Liver (tissue), 8 donors: ENCODE measurements at regions not wholly inside any gene's neighbourhood (a gene's known extent, or its start where the extent isn't known, plus 50 kb on each side); places are given as distances from the start of the nearest gene placed in this dataset.

Experiments
- DNase-seq: peaks from one replicate; pipeline ENCODE4 v3.0.0-alpha.2; 2017; ENCODE audit warnings: low spot score
- H3K27ac ChIP-seq, 2 donors: one replicate each; pipeline ENCODE4 v1.7.0; 2013; ENCODE audit warnings: inconsistent platforms in 2 of 2, low read length in 2 of 2, control low read depth in 1 of 2, low read depth in 1 of 2, mild to moderate bottlenecking in 1 of 2
- H3K27me3 ChIP-seq, 4 donors: one replicate each; pipeline versions ENCODE4 v1.6.1 to v1.7.0; 2013; ENCODE audit warnings: low read length in 3 of 4, inconsistent platforms in 1 of 4, mild to moderate bottlenecking in 1 of 4, moderate library complexity in 1 of 4; ENCODE audit not compliant: control insufficient read depth in 4 of 4, insufficient read depth in 4 of 4
- H3K36me3 ChIP-seq, 4 donors: one replicate each; pipeline versions ENCODE4 v1.6.1 to v1.7.0; 2013; ENCODE audit warnings: low read length in 3 of 4, mild to moderate bottlenecking in 3 of 4, low read depth in 1 of 4, moderate library complexity in 1 of 4; ENCODE audit not compliant: control insufficient read depth in 4 of 4, insufficient read depth in 3 of 4
- H3K4me1 ChIP-seq, 4 donors: one replicate each; pipeline versions ENCODE4 v1.6.1 to v1.7.0; 2013; ENCODE audit warnings: low read length in 3 of 4, mild to moderate bottlenecking in 3 of 4, moderate library complexity in 1 of 4; ENCODE audit not compliant: control insufficient read depth in 4 of 4, insufficient read depth in 4 of 4
- H3K4me3 ChIP-seq, 3 donors: one replicate each; pipeline versions ENCODE4 v1.6.1 to v1.7.0; 2013; ENCODE audit warnings: low read length in 3 of 3, control low read depth in 1 of 3, low read depth in 1 of 3, mild to moderate bottlenecking in 1 of 3
- H3K9ac ChIP-seq, 2 donors: one replicate each; pipeline ENCODE4 v1.7.0; 2013; ENCODE audit warnings: low read length in 2 of 2, mild to moderate bottlenecking in 2 of 2, moderate library complexity in 2 of 2, control low read depth in 1 of 2, low read depth in 1 of 2
- H3K9me3 ChIP-seq, 4 donors: one replicate each; pipeline versions ENCODE4 v1.6.1 to v1.7.0; 2013; ENCODE audit warnings: low read length in 3 of 4; ENCODE audit not compliant: control insufficient read depth in 4 of 4
- CTCF ChIP-seq: fragments of 150-350 bp; IDR thresholded peaks from 2 replicates; pipeline ENCODE4 v1.5.1; 2017; ENCODE audit warnings: improper control_type of control experiment, low read depth, low read length; ENCODE audit not compliant: missing input control
- FOXA2 ChIP-seq: IDR thresholded peaks from 2 replicates; pipeline ENCODE4 v1.6.1; 2016; ENCODE audit warnings: antibody characterized with exemption
- GABPA ChIP-seq, 2 donors: IDR thresholded peaks in 1 of 2; conservative IDR thresholded peaks in 1 of 2; 2 replicates each; pipeline ENCODE4 v1.6.1; 2016; ENCODE audit warnings: antibody characterized with exemption in 2 of 2, mild to moderate bottlenecking in 1 of 2, moderate library complexity in 1 of 2
- MAX ChIP-seq: IDR thresholded peaks from 2 replicates; pipeline ENCODE4 v1.6.1; 2016; ENCODE audit warnings: antibody characterized with exemption
- NR2F2 ChIP-seq: IDR thresholded peaks from 2 replicates; pipeline ENCODE4 v1.6.1; 2016; ENCODE audit warnings: antibody characterized with exemption
- RAD21 ChIP-seq, 2 donors: IDR thresholded peaks; 2 replicates each; pipeline ENCODE4 v1.6.1; 2016; ENCODE audit warnings: antibody characterized with exemption in 2 of 2, mild to moderate bottlenecking in 2 of 2
- REST ChIP-seq: IDR thresholded peaks from 2 replicates; pipeline ENCODE4 v1.6.1; 2016; ENCODE audit warnings: antibody characterized with exemption, mild to moderate bottlenecking
- SP1 ChIP-seq: IDR thresholded peaks from 2 replicates; pipeline ENCODE4 v1.6.1; 2018; ENCODE audit warnings: antibody characterized with exemption, mild to moderate bottlenecking
- TAF1 ChIP-seq: conservative IDR thresholded peaks from 2 replicates; pipeline ENCODE4 v1.6.1; 2016; ENCODE audit warnings: antibody characterized with exemption, mild to moderate bottlenecking
- YY1 ChIP-seq: IDR thresholded peaks from 2 replicates; pipeline ENCODE4 v1.6.1; 2016; ENCODE audit warnings: antibody characterized with exemption, mild to moderate bottlenecking
- ZBTB33 ChIP-seq: IDR thresholded peaks from 2 replicates; pipeline ENCODE4 v1.6.1; 2016; ENCODE audit warnings: antibody characterized with exemption
- WGBS: extraction: QIAGEN DNeasy Blood & Tissue Kit; methylation state at CpG from one replicate; pipeline ENCODE4 v1.1.7; 2013; 5-methylcytosine and 5-hydroxymethylcytosine counted together
- donor health status: healthy.
- donor health status: healthy.
- donor health status: healthy.
- donor health status: healthy.
- donor health status: healthy.

- H3K9ac ChIP-seq: no peak overlapping the region
- no peak for DNase-seq
- no peaks in the 10 kb centered on the region for H3K27me3 ChIP-seq
- H3K9me3 ChIP-seq: no peaks in the 10 kb centered on the region
- TF ChIP-seq REST (no peak), NR2F2 (peak; percentile 72), RAD21 (IDR thresholded peaks at IDR 0.05) (peak in 1 of 2 donors; percentile 26)
- 64% methylated on average over 4 of the region's 4 CpGs for WGBS
- no peaks in the 10 kb centered on the region for H3K36me3 ChIP-seq
- H3K4me3 ChIP-seq: no peak overlapping the region
- no peaks in the 10 kb centered on the region for H3K4me1 ChIP-seq
- peak overlapping the region in 1 of 2 donors; percentile 50 for H3K27ac ChIP-seq
Measured at GRCh38 chr12:105467710-105468366, 137.3 kb downstream of the C12orf75 start.

- DNase-seq: no peak
- TF ChIP-seq CTCF (peak; percentile 4), YY1 (no peak), SP1 (peak; percentile 44), RAD21 (IDR thresholded peaks at IDR 0.05) (peak; percentile 16 to 47), NR2F2 (peak; percentile 29)
- H3K36me3 ChIP-seq: no peaks in the 10 kb centered on the region
- WGBS: 15% methylated on average over 1 of the region's 1 CpG
- no peaks in the 10 kb centered on the region for H3K27me3 ChIP-seq
- H3K4me3 ChIP-seq: no peak overlapping the region
- H3K9me3 ChIP-seq: no peaks in the 10 kb centered on the region
- peak overlapping the region in 1 of 2 donors; percentile 23 for H3K27ac ChIP-seq
- H3K9ac ChIP-seq: no peak overlapping the region
- H3K4me1 ChIP-seq: no peaks in the 10 kb centered on the region
Measured at GRCh38 chr12:105468464-105468863, 138.0 kb downstream of the C12orf75 start.

- no peaks in the 10 kb centered on the region for H3K27me3 ChIP-seq
- H3K9me3 ChIP-seq: no peaks in the 10 kb centered on the region
- H3K4me1 ChIP-seq: no peaks in the 10 kb centered on the region
- H3K4me3 ChIP-seq: no peak overlapping the region
- H3K36me3 ChIP-seq: no peaks in the 10 kb centered on the region
- DNase-seq: no peak
- TF ChIP-seq GABPA (IDR thresholded peaks at IDR 0.05 in 1 of 2, conservative IDR thresholded peaks at IDR 0.05 in 1 of 2): no peak
- TF ChIP-seq FOXA2: no peak
- no peak for TF ChIP-seq SP1
- no peak for TF ChIP-seq MAX
- TF ChIP-seq NR2F2: no peak
- TF ChIP-seq TAF1: no peak
- no peak for TF ChIP-seq ZBTB33
- no peak for TF ChIP-seq YY1
- H3K27ac ChIP-seq: no peak overlapping the region
- 56% methylated on average over 5 of the region's 5 CpGs for WGBS
- no peak overlapping the region for H3K9ac ChIP-seq
Measured at GRCh38 chr12:105469211-105469610, 138.7 kb downstream of the C12orf75 start.
